ENCODE measurements at regions not wholly inside any gene's neighbourhood (a gene's known extent, or its start where the extent isn't known, plus 50 kb on each side); places are given as distances from the start of the nearest gene placed in this dataset.

DNA sequence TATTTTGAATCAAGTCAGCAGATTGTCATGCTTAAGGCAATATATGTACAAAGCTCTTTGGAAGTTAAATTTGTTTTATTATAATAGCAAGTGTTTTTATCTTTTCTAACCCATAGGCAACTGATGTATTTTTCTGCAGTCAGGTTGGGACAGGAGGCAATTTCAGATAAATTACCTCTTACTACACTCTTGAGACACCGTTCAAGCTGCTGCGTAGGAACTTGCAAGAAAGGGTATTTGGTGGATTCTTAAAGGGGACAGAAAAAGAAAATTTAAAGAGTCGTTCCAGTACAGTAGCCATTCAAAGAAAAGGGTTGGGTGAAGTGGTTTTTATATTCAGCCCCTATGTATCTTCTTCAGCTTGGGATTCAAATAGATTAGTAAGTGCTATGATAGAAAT is 112.4 kb upstream of the APC start:
- TF ChIP-seq, protein P1, sequence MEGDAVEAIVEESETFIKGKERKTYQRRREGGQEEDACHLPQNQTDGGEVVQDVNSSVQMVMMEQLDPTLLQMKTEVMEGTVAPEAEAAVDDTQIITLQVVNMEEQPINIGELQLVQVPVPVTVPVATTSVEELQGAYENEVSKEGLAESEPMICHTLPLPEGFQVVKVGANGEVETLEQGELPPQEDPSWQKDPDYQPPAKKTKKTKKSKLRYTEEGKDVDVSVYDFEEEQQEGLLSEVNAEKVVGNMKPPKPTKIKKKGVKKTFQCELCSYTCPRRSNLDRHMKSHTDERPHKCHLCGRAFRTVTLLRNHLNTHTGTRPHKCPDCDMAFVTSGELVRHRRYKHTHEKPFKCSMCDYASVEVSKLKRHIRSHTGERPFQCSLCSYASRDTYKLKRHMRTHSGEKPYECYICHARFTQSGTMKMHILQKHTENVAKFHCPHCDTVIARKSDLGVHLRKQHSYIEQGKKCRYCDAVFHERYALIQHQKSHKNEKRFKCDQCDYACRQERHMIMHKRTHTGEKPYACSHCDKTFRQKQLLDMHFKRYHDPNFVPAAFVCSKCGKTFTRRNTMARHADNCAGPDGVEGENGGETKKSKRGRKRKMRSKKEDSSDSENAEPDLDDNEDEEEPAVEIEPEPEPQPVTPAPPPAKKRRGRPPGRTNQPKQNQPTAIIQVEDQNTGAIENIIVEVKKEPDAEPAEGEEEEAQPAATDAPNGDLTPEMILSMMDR (IDR thresholded peaks at IDR 0.05; ENCODE audit: borderline replicate concordance, control extremely low read depth, extremely low read depth, insufficient read depth, missing control alignments): no peak
- in situ Hi-C loops (cut with MboI; ENCODE audit: low sequenced_read_pairs, unreplicated experiment): no loop called here
- no peak for DNase-seq (ENCODE audit: low spot score)

DNA sequence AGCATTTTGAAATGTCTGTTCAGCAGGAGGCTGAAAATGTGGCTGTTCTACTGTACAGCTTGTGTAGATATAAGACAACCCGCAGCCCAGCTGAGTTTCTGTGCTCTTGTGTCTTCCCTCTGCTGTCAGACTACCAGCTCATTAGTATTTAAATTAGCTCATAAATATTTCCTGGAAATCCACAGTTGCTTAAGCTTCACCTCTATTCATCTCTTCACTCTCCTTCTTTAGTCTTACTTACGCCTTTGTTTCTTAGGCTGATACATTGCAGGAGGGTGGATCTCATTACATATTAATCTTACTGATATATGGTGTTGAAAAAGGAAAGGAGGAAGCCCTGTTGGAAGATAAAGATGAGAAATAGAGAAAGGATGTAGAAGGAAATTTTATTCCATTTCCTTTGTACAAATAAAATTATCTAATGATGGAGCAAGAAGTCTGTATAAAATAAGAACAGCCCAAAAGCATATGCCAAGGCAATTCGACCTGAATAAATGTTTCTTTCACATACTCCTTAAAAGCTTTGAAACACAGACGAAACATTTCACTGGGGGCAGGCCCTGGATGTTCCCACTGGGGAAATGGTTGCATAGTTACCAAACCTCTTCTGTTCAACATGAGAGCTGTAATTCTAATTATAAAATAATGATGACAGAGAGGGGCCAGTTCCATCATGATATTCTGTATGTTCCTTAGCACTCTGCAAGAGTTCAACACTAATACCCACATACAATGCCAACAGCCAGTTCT is 111.8 kb upstream of the APC start:
- in situ Hi-C loops (cut with MboI; ENCODE audit: low sequenced_read_pairs, unreplicated experiment): no loop called here
- TF ChIP-seq, protein P1 (IDR thresholded peaks at IDR 0.05; ENCODE audit: borderline replicate concordance, control extremely low read depth, extremely low read depth, insufficient read depth, missing control alignments): no peak
- no peak for DNase-seq (ENCODE audit: low spot score)

DNA sequence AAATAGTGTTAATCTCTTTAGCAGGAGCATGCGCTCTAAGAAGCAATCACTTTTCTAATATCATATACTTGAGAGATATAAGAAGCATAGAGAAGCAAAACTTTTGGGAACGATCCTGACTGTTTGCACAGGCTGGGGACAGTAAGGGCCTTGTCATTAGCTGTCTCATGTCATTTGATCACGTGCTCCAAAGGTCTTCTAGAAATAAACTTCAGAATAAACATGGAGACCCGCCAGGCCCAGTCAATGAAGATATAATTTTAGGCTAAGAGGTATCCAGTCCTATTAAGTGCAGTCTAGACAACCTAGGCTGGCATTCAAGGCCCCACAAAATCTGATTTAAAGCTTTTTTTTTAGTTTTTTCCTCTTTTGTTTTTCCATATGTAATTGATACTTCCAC is 111.0 kb upstream of the APC start:
- no peak for DNase-seq (ENCODE audit: low spot score)
- in situ Hi-C loops (cut with MboI; ENCODE audit: low sequenced_read_pairs, unreplicated experiment): no loop called here
- TF ChIP-seq, protein P1 (IDR thresholded peaks at IDR 0.05; ENCODE audit: borderline replicate concordance, control extremely low read depth, extremely low read depth, insufficient read depth, missing control alignments): no peak

DNA sequence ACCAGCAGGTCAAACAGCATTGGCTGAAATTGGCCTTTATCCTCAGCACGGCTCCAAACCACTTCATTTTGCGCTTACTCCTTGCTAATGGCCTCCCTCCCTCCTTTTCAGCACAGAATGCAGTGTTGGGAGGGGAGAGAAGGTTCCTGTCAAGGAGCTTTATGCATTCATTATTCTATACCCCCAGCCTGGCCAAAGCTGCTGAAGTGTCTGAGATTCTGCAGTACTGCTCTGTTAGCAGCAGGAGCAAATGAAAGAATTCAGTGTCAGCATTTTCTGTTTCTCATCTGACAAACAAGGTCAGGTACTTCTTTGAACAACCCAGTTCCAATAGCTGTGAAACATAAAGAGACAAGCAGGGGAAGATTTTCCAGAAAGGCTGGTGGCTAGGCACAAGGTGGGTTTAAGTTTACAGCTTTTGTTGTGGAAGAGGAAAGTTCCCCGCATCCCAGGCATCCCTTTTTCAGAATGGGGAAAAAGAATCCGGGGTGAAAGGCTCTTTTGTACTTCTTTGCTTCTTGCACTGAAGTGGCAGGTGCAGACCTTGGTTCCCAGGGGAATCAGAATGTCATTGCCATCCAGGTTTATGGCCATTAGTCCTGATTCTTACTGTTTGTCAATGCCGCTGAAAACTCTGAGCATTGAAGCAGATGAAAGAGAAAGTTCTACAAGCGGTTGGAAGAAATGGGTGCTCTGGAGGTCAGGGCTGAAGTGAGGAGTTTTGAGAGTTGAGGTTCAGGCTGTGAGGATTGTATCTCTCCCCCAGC is 109.3 kb upstream of the APC start:
- TF ChIP-seq, protein P1 (IDR thresholded peaks at IDR 0.05; ENCODE audit: borderline replicate concordance, control extremely low read depth, extremely low read depth, insufficient read depth, missing control alignments): no peak
- in situ Hi-C loops (cut with MboI; ENCODE audit: low sequenced_read_pairs, unreplicated experiment): no loop called here
- no peak for DNase-seq (ENCODE audit: low spot score)

GRCh38 chr5:112630246-112631009 is 107.3 kb upstream of the APC start:
- TF ChIP-seq, protein P1 (IDR thresholded peaks at IDR 0.05; ENCODE audit: borderline replicate concordance, control extremely low read depth, extremely low read depth, insufficient read depth, missing control alignments): no peak
- no peak for DNase-seq (ENCODE audit: low spot score)
- in situ Hi-C loops (cut with MboI; ENCODE audit: low sequenced_read_pairs, unreplicated experiment): no loop called here

GRCh38 chr5:112634166-112634565 is 103.5 kb upstream of the APC start:
- TF ChIP-seq, protein P1 (IDR thresholded peaks at IDR 0.05; ENCODE audit: borderline replicate concordance, control extremely low read depth, extremely low read depth, insufficient read depth, missing control alignments): no peak
- no peak for DNase-seq (ENCODE audit: low spot score)
- in situ Hi-C loops (cut with MboI; ENCODE audit: low sequenced_read_pairs, unreplicated experiment): no loop called here
